Neural progenitor cell (in vitro differentiated cells): ENCODE measurements at regions not wholly inside any gene's neighbourhood (a gene's known extent, or its start where the extent isn't known, plus 50 kb on each side); places are given as distances from the start of the nearest gene placed in this dataset.

Experiments used
- EZH2 ChIP-seq: fragments of 200-600 bp; sonication (generic); IDR thresholded peaks from 2 replicates; pipeline ENCODE4 v1.6.1; 2017; ENCODE audit warnings: antibody characterized with exemption, mild to moderate bottlenecking, moderate library complexity
- EZH2phosphoT487 ChIP-seq: fragments of 200-600 bp; sonication (generic); IDR thresholded peaks from 2 replicates; pipeline ENCODE4 v1.6.1; 2017; ENCODE audit warnings: antibody characterized with exemption
- TF ChIP-seq, protein P1 (sequence below): fragments of 200-600 bp; sonication (generic); IDR thresholded peaks from 2 replicates; pipeline ENCODE4 v1.5.1; 2017; ENCODE audit warnings: antibody characterized with exemption, mild to moderate bottlenecking

GRCh38 chr5:175248416-175248905 lies 195.5 kb downstream of the DRD1 start:
- TF ChIP-seq, protein P1, sequence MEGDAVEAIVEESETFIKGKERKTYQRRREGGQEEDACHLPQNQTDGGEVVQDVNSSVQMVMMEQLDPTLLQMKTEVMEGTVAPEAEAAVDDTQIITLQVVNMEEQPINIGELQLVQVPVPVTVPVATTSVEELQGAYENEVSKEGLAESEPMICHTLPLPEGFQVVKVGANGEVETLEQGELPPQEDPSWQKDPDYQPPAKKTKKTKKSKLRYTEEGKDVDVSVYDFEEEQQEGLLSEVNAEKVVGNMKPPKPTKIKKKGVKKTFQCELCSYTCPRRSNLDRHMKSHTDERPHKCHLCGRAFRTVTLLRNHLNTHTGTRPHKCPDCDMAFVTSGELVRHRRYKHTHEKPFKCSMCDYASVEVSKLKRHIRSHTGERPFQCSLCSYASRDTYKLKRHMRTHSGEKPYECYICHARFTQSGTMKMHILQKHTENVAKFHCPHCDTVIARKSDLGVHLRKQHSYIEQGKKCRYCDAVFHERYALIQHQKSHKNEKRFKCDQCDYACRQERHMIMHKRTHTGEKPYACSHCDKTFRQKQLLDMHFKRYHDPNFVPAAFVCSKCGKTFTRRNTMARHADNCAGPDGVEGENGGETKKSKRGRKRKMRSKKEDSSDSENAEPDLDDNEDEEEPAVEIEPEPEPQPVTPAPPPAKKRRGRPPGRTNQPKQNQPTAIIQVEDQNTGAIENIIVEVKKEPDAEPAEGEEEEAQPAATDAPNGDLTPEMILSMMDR: no peak
- no peak for TF ChIP-seq EZH2
- no peak for TF ChIP-seq EZH2phosphoT487
